GM19351 (cell line): ENCODE measurements at regions not wholly inside any gene's neighbourhood (a gene's known extent, or its start where the extent isn't known, plus 50 kb on each side); places are given as distances from the start of the nearest gene placed in this dataset.
A peak's percentile ranks its signal among the peaks of the same experiment; 100 is the strongest.

ENCODE experiments used
- ATAC-seq: cut with Tn5 transposase; IDR thresholded peaks from one replicate; pipeline ENCODE4 v1.9.1; 2021; ENCODE audit warnings: mild to moderate bottlenecking, moderate library complexity; ENCODE audit not compliant: unreplicated experiment

DNA sequence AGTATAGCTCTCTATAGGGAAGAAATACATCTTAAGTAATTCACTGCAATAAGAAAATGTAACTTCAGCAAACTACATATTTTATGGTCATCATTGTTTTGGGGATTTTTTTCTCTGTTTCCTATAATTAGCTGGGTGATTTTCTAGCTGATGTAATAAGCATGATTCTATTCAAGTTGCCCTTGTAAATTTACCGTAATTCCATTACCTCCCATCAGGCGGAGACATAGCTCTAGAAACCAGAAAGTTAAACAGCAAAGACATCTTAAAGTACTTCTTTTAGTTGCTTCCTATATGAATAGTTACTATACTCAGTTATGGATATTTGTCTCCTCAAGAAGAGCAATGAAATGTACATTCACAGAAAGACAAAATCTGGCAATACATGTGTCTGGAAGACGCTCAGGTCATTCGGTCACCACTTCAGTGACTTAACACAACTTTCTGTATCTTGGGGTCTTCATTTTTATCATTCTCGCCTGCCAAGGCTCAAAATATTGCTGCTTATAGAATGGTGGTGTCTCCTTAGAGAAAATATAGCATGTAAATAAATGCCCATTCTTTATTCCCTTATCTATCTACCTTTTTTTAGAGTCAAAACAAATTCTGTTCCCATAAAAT lies 239.9 kb upstream of the ZC3H12C start:
- peak; percentile 87 for ATAC-seq

DNA sequence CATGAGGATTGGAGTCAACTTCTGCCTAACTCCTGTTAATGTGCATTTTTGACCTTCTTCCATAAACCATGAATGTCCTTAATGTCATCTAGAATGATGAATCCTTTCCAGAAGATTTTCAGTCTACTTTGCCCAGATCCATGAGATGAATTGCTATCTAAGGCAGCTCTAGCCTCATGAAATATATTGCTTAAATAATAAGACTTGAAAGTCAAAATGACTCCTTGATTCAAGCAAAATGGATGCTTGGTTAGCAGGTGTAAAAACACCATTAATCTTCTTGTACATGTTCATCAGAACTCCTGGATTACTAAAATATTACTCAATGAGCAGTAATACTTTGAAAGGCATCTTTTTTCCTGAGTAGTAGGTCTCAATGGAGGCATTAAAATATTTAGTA lies 238.5 kb upstream of the ZC3H12C start:
- ATAC-seq, result no peak

DNA sequence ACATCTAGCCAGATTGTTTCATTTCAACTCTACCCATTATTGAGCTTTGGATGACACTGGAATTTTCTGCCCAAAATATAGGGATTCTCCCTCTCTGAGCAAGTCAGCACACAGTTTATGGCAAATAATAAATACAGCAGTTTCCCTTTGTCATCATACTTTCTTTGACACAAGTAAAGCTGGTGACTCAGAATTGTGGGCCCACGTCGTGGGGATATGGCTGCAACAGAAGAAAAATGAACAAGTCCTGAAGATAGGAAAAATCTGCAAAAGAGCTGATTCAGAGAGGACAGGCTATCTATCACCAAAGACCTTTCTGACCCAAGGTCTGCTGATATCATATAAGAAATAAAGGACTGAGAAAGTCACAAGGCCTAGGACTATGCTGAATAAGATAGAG lies 236.3 kb upstream of the ZC3H12C start:
- ATAC-seq, result no peak

DNA sequence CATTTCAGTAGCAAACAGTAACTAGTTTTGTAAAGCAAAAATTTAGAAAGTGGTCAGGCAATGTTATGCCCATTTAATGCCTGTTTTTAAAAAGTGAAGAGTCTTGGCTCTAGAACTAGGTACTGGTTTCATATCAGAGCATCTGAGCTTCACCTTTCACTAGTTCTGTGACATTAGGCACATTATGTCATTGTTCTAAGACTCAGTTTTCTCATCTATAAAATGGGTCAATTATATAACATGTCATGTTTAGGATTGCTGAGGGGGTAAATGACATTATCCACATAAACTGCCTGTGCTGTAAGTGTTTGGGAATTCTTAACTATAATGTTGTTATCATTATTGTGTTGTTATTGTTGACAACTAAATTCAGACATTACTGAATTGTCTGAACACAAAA lies 235.6 kb upstream of the ZC3H12C start:
- ATAC-seq, result no peak

GRCh38 chr11:109858152-109858551 lies 235.0 kb upstream of the ZC3H12C start:
- ATAC-seq, result no peak

- ATAC-seq, result no peak
These were observed 234.0 kb upstream of the ZC3H12C start for GRCh38 chr11:109859045-109859724.

- no peak for ATAC-seq
These were observed 230.4 kb upstream of the ZC3H12C start for GRCh38 chr11:109862835-109863234.

DNA sequence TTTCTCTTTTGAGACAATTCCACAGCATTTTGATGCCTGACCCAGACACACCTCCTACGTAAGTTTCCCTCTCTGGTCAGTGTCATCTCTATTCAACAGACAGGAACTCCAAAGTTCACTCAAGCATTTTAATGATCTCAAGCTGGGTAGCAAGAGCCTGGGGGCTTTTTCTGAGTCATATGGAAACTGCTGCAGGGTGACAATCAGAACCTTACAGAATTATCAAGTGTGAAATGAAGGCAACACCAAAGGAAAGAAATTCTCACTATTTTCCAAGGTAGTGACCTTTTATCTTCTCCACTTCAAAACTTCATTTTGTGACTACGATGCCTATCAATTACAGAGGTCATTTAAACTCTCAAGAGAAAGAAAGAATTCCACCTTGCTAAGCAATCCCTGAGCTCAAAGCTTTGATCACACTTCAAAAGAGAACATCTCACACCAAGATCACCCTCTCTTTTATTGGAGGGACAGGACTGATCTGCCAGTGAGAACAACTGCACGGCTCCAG lies 229.0 kb upstream of the ZC3H12C start:
- peak; percentile 91 for ATAC-seq

DNA sequence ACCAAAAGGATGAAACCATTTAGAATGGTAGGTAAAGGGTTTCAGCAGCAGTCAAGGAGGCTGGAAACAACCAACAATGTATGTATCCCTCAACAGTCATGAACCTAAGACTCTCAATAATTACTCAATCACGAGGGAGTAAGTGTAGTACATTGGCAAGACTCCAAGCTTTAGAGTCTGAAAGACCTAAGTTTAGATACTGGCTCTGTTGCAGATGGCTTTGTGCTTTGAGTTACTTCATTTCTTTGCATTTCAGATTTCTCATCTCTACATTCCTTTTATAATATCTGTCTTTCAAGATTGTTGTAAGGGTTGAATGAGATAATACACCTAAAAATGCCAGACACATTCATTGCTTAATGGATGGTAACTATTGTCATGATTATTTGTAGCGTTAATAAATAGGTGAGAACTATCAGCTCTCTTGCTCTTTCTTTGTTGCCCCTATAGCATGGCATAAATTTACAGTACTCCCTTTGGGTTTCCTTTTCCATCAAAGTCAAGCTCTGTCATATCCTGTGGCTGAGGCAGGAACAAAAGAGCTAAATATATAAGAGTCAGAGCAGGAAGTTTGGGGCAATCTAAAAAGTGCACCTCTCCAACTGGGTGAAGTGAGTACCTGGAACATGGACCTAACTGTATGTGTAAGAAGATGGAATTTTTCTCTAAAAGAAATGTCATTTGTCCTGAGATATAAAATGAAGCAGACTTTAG lies 228.2 kb upstream of the ZC3H12C start:
- ATAC-seq, result peak; percentile 39

DNA sequence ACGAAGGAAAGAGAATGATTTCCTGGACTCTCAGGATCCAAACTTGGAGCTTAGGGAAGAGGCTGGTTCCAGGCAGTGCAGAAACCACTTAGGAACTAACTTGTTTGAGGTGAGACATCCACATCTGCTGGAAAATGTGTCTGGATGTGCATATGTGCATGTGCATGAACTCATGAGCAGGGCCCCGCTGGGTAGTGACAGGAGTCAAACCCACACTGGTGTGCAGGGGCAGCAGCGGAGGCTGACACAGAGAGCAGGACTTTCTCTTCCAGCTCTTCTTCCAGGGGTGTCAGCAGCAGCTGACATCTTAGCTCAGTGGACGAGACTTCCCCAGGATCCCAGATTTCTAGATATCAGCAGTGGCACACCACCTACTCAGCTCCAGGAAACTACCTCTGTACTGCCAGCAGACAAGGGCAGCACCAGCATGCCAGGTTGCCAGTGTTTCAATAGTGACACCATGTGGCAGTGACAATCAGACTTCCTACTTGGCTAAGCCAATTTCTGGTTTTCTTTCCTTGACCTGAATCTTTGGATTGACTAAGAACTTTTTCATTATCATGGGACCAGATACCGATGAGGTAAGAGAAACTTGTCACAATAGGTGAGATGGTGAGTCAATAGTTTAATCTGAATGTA lies 227.5 kb upstream of the ZC3H12C start:
- ATAC-seq, result no peak

DNA sequence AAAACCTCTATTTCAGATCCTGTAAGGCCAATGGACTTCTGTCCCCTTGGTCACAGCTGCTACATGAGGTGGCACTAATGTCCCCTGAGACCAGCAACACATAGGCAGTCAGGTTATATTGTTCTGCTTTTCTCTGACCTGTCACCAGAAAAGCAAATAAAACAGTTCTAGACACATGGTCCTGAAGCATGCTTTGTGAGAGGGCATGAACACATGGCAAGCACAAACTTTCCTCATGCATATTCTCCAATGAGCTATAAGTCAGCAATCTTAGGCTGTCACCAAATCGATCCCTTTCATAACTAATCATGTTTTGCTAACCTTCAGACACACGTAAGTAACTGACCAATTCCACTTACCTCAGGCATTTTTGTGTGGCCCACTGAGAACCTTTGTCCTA lies 225.4 kb upstream of the ZC3H12C start:
- no peak for ATAC-seq

DNA sequence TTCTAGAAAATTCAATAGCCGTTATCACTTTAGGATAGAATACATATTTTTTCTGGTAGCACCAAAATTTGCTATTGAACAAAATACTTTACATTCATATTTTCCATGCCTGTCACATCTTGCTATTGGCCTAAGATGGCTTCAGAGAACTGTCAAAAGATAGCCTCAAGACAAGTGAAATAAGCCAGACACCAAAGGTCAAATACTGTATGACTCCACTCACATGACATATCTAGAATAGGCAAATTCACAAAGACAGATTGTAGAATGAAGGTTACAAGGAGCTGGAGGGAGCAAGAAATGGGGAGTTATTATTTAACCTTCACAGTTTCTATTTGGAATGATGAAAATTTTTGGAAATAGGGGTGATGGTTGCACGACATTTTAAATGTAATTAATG lies 223.7 kb upstream of the ZC3H12C start:
- no peak for ATAC-seq

DNA sequence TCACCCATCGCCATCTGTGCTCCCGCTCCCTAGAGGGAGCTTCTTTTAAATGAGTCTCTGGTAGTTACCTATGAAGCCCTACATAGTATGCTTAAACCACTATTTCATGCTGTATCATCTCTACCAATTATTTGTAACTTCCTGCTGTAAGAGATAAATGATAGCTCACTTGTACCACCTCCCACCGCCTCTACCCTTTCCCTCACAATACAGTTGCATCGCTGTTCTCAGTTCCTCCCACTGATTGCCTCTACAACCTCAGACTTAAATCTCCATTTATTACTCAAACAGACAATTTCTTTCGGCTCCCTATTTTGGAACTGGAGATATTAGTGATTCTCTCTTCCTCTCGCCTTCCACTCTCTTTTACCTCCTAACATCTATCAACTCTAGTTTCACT lies 222.9 kb upstream of the ZC3H12C start:
- peak; percentile 39 for ATAC-seq

- ATAC-seq, result no peak
These were observed 216.1 kb upstream of the ZC3H12C start for GRCh38 chr11:109877043-109877442.

DNA sequence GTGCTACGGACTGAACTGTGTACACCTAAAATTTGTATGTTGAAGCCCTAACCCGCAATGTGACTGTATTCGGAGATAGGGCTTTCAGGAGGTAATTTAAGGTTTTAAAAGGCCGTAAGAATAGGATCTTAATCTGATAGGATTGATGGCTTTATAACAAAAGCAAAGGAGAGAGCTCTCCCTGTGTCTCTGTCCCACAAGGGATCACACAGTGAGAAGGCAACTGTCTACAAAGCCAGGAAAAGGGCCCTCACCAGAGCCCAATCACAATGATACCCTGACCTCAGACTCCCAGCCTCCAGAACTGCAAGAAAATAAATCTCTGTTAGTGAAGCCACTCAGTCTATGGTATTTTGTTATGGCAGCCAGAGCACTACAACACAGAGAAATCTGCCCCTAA lies 208.7 kb upstream of the ZC3H12C start:
- no peak for ATAC-seq

DNA sequence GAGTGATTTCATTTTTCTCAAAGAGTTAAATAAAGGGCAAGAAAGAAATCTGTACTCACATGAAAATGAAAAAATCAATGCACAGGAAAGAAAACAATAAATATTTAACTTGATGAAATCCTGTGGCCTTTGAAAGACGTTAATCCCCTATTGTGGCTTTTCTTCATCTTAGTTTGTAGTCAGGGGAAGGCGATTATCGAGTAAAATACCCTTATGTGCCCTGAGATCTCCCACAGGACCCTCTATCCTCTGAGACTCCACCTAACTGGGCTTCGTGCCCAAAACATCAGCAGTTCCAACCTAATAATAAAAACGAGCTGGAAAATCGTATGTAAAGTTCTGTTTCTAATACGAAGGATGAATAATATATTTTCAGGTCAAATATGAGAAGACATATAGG lies 208.2 kb upstream of the ZC3H12C start:
- no peak for ATAC-seq

- no peak for ATAC-seq
These were observed 200.8 kb upstream of the ZC3H12C start for GRCh38 chr11:109892321-109892794.

- ATAC-seq, result no peak
These were observed 198.9 kb upstream of the ZC3H12C start for GRCh38 chr11:109894242-109894641.

DNA sequence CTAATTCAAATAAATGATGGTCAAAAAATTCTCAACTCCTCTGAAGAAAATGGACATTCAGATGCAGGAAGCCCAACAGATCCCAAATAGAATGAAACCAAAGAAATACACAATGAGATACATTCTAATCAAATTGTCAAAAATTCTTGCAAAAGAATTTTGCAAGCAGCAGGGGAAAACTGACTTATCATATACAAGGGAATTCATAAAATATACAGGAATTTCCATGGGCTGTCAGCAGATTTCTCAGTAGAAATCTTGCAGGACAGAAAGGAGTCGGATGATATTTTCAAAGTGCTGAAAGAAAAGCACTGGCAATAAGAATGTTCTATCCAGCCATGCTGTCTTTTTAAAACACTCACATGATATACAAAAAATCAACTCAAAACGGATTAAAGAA lies 194.6 kb upstream of the ZC3H12C start:
- no peak for ATAC-seq

DNA sequence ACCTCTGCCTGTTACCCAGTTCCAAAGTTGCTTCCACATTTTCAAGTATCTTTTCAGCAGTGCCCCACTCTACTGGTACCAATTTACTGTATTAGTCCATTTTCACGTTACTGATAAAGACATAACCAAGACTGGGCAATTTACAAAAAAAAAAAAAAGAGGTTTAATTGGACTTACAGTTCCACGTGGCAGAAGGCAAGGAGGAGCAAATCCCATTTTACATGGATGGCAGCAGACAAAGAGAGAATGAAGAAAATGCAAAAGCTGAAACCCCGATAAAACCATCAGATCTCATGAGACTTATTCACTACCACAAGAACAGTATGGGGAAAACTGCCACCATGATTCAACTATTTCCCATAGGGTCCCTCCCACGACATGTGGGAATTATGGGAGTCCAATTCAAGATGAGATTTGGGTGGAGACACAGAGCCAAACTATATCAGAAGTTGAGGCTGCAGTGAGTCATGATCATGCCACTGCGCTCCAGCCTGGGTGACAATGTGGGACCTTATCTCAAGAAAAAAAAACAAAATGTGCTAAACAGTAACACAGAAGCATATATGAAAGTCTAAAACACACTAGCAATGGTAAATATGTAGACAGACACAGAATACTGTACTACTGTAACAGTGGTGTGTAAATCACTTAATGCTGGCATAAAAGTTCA lies 190.3 kb upstream of the ZC3H12C start:
- ATAC-seq, result no peak

GRCh38 chr11:109911488-109911887 lies 181.7 kb upstream of the ZC3H12C start:
- ATAC-seq, result peak; percentile 70
